PC-3 (cell line): ENCODE measurements at regions not wholly inside any gene's neighbourhood (a gene's known extent, or its start where the extent isn't known, plus 50 kb on each side); places are given as distances from the start of the nearest gene placed in this dataset.

Source experiments
- ATAC-seq: fragments of 200-7000 bp; cut with Tn5 transposase; 2 replicates; pipeline ENCODE4 v1.9.1; 2020; ENCODE audit warnings: mild to moderate bottlenecking, moderate library complexity
- BruUV-seq: library from RNA; stranded (reverse); fragments of 400-500 nt; replicated peaks from 2 replicates; lab custom pipeline; 2021; lab: Mats Ljungman, UMichigan
- CTCF ChIA-PET: fragments of 300-600 bp; sonication (Branson Sonifier 250); formaldehyde crosslinking; loops from one replicate; lab custom pipeline; 2022; ENCODE audit warnings: antibody characterized with exemption; lab: Charles Lee
- POLR2A ChIA-PET: fragments of 300-600 bp; sonication (Branson Sonifier 250); formaldehyde crosslinking; loops from one replicate; lab custom pipeline; 2022; ENCODE audit warnings: antibody characterized with exemption; ENCODE audit not compliant: unreplicated experiment; lab: Charles Lee
- DNase-seq: peaks from one replicate; pipeline ENCODE4 v3.0.0-alpha.2; 2015
- H2AFZ ChIP-seq: fragments of 300-600 bp; sonication (generic); 2 replicates; pipeline ENCODE4 v1.6.0; 2016; ENCODE audit warnings: antibody characterized with exemption, low read length
- H3F3A ChIP-seq: fragments of 300-600 bp; sonication (generic); one replicate; pipeline ENCODE4 v1.6.0; 2017; ENCODE audit warnings: antibody characterized with exemption, low read length, control low read depth, mild to moderate bottlenecking; ENCODE audit not compliant: unreplicated experiment
- H3K27ac ChIP-seq: fragments of 300-600 bp; sonication (generic); 2 replicates; pipeline ENCODE4 v1.5.1; 2016; ENCODE audit warnings: mild to moderate bottlenecking, low read length
- H3K27me3 ChIP-seq: fragments of 300-600 bp; sonication (generic); 2 replicates; pipeline ENCODE4 v1.6.1; 2016; ENCODE audit warnings: low read length, mixed read lengths
- H3K36me3 ChIP-seq: fragments of 300-600 bp; sonication (generic); 2 replicates; pipeline ENCODE4 v1.6.1; 2016; ENCODE audit warnings: low read depth, mixed run types, low read length, mixed read lengths
- H3K4me1 ChIP-seq: fragments of 300-600 bp; sonication (generic); 2 replicates; pipeline ENCODE4 v1.5.1; 2016; ENCODE audit warnings: low read length; ENCODE audit not compliant: insufficient read depth
- H3K4me2 ChIP-seq: fragments of 300-600 bp; sonication (generic); 2 replicates; pipeline ENCODE4 v1.6.0; 2016; ENCODE audit warnings: low read length
- H3K4me3 ChIP-seq: fragments of 300-600 bp; sonication (generic); 2 replicates; pipeline ENCODE4 v1.5.1; 2016; ENCODE audit warnings: mild to moderate bottlenecking, low read length, mixed read lengths
- H3K79me2 ChIP-seq: fragments of 300-600 bp; sonication (generic); 2 replicates; pipeline ENCODE4 v1.6.1; 2017; ENCODE audit warnings: low read length, mixed read lengths
- H3K9ac ChIP-seq: fragments of 300-600 bp; sonication (generic); 2 replicates; pipeline ENCODE4 v1.6.0; 2016; ENCODE audit warnings: mild to moderate bottlenecking, low read length
- H3K9me2 ChIP-seq: fragments of 300-600 bp; sonication (generic); replicated peaks from 2 replicates; pipeline ENCODE4 v1.6.1; 2016; ENCODE audit warnings: mixed run types, low read length, mixed read lengths
- H3K9me3 ChIP-seq: fragments of 300-600 bp; sonication (generic); 2 replicates; pipeline ENCODE4 v1.6.1; 2016; ENCODE audit warnings: low read length, mixed read lengths
- H4K20me1 ChIP-seq: fragments of 300-600 bp; sonication (generic); 2 replicates; pipeline ENCODE4 v1.6.1; 2016; ENCODE audit warnings: low read length, mixed read lengths
- CTCF ChIP-seq: fragments of 300-600 bp; sonication (generic); conservative IDR thresholded peaks from 2 replicates; pipeline ENCODE4 v1.5.1; 2017; ENCODE audit warnings: antibody characterized with exemption, low read depth, mild to moderate bottlenecking, low read length
- EZH2 ChIP-seq: fragments of 300-600 bp; sonication (generic); IDR thresholded peaks from one replicate; pipeline ENCODE4 v1.6.1; 2017; ENCODE audit warnings: antibody characterized with exemption, mild to moderate bottlenecking, low read length; ENCODE audit not compliant: unreplicated experiment
- EZH2phosphoT487 ChIP-seq: fragments of 300-600 bp; sonication (generic); IDR thresholded peaks from 2 replicates; pipeline ENCODE4 v1.6.1; 2018; ENCODE audit warnings: mild to moderate bottlenecking, antibody characterized with exemption, low read length, borderline replicate concordance
- intact Hi-C: fragments of 100-400 bp; cut with micrococcal nuclease; formaldehyde crosslinking; loops from 2 replicates; pipeline ENCODE4 v1.9.0; 2023

- POLR2A ChIA-PET, result no interaction called here
- intact Hi-C loops, result loop anchor here (5.0 kb wide), 2 partner anchors 107 to 352 kb away; partner anchors contain the start of gene VEGFC
Observed at GRCh38 chr4:176440698-176441097, 120.9 kb downstream of the SPCS3 start.

DNA sequence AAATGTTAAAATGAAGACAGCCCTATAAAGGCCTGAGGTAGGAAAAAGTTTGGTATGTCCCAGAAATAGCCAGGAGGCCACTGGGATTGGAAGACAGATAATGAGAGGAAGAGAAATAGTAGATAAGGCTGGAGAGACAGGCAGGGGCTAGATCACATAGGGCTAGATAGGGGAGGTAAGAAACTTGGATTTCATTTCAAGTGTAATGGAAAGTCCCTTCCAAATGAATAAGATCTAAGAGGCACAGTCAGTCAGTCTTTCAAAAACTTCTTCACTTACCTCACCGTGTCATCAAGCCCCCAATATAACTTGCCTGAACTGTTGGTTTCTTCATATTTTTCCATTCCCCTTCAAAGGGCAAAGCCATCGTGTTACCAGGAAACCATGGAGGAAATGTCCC is 121.8 kb downstream of the SPCS3 start:
- TF ChIP-seq EZH2 (no peak), CTCF (no peak), EZH2phosphoT487 (no peak)
- Histone ChIP-seq H3K4me1 (peaks cover 39% of the 10 kb centered on the region), H2AFZ (no peak overlapping the region), H3K36me3 (no peaks in the 10 kb centered on the region; the same call in 1 of the 2 replicates), H3K4me3 (no peak overlapping the region), H4K20me1 (no peaks in the 10 kb centered on the region), H3K9ac (no peak overlapping the region), H3K9me3 (peaks cover 3% of the 10 kb centered on the region; the same call in 1 of the 2 replicates), H3K79me2 (no peaks in the 10 kb centered on the region), H3K9me2 (no peaks in the 10 kb centered on the region), H3K27me3 (no peaks in the 10 kb centered on the region), H3F3A (peaks cover 8% of the 10 kb centered on the region), H3K4me2 (no peak overlapping the region), H3K27ac (peak overlapping the region; percentile 98; the same call in 1 of the 2 replicates)
- DNase-seq (no peak), ATAC-seq (no peak)
- ChIA-PET POLR2A (no interaction called here), CTCF (interaction anchor here (0.6 kb wide), 1 partner anchor 35 kb away, joined by 4 read pairs; no protein-coding TSS in a partner anchor)
- intact Hi-C loops, result loop anchor here (5.0 kb wide), 2 partner anchors 106 to 351 kb away; partner anchors contain the start of gene VEGFC
- BruUV-seq, result no TSS peak

More at GRCh38 chr4:176440698-176441097, 120.9 kb downstream of the SPCS3 start:
- H3K4me1 ChIP-seq, result peaks cover 47% of the 10 kb centered on the region
- H3K4me2 ChIP-seq, result no peak overlapping the region
- no peaks in the 10 kb centered on the region for H3K36me3 ChIP-seq
- no peak for TF ChIP-seq EZH2
- TF ChIP-seq EZH2phosphoT487, result no peak
- TF ChIP-seq CTCF, result no peak
- H3K27me3 ChIP-seq, result no peaks in the 10 kb centered on the region
- no TSS peak for BruUV-seq
- H3K79me2 ChIP-seq, result no peaks in the 10 kb centered on the region
- H3K9ac ChIP-seq, result no peak overlapping the region
- no peak overlapping the region for H3K27ac ChIP-seq
- H3K4me3 ChIP-seq, result no peak overlapping the region
- CTCF ChIA-PET, result no interaction called here
- H3K9me3 ChIP-seq, result peaks cover 3% of the 10 kb centered on the region; the same call in 1 of the 2 replicates
- peaks cover 8% of the 10 kb centered on the region for H3F3A ChIP-seq
- ATAC-seq, result no peak
- no peak overlapping the region for H2AFZ ChIP-seq
- DNase-seq, result no peak
- H3K9me2 ChIP-seq, result no peaks in the 10 kb centered on the region
- H4K20me1 ChIP-seq, result no peaks in the 10 kb centered on the region

DNA sequence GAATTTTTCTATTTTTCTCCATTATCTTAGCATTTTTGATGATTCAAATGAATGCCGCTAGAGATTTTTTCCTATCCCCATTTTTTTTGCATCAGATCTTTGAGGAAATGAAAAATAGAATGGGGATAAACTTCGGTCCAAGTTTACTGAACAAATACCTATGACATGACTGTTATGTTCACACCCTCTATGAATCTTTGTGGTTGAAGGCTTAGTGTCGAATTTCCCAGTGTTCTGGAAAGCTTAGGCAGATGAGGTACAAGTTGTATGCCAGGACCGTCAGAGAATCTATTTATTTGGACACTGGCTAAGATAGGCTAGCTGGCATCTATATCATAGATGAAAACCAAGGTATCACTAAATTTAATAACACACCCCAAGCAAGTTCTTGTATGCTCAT is 123.4 kb downstream of the SPCS3 start:
- CTCF ChIA-PET, result no interaction called here
- ATAC-seq (peak; percentile 98), DNase-seq (peak; percentile 89)
- Histone ChIP-seq H3K79me2 (no peaks in the 10 kb centered on the region), H3K9me3 (peaks cover 3% of the 10 kb centered on the region; the same call in 1 of the 2 replicates), H3K4me1 (peaks cover 32% of the 10 kb centered on the region), H3K27me3 (no peaks in the 10 kb centered on the region), H3K9me2 (no peaks in the 10 kb centered on the region), H3F3A (peaks cover 8% of the 10 kb centered on the region), H3K9ac (peak overlapping the region; percentile 72), H3K4me3 (no peak overlapping the region), H3K36me3 (no peaks in the 10 kb centered on the region; the same call in 1 of the 2 replicates), H4K20me1 (no peaks in the 10 kb centered on the region), H3K4me2 (peak overlapping the region; percentile 69), H2AFZ (0 out of 2 replicates have a peak overlapping the region, but pooled peaks have one; percentile 36), H3K27ac (peak overlapping the region; percentile 98)
- BruUV-seq, result no TSS peak
- TF ChIP-seq CTCF, result no peak
- no peak for TF ChIP-seq EZH2phosphoT487
- TF ChIP-seq EZH2, result no peak
- POLR2A ChIA-PET, result interaction anchor here (0.6 kb wide), 1 partner anchor 106 kb away, joined by 3 read pairs; no protein-coding TSS in a partner anchor
- intact Hi-C loops, result loop anchor here (1.0 to 5.0 kb wide), 5 partner anchors 42 to 349 kb away; partner anchors contain the start of gene VEGFC
